A673 (cell line): ENCODE measurements at regions not wholly inside any gene's neighbourhood (a gene's known extent, or its start where the extent isn't known, plus 50 kb on each side); places are given as distances from the start of the nearest gene placed in this dataset.

ENCODE experiments used
- CTCF ChIP-seq: fragments of 300-800, 200-600 bp; sonication (generic); conservative IDR thresholded peaks from 2 replicates; pipeline ENCODE4 v1.5.1; 2017; ENCODE audit warnings: low read depth, mild to moderate bottlenecking, antibody characterized with exemption, low read length, moderate library complexity, mixed read lengths
- EZH2 ChIP-seq: fragments of 200-600 bp; sonication (generic); IDR thresholded peaks from 2 replicates; pipeline ENCODE4 v1.6.1; 2017; ENCODE audit warnings: borderline replicate concordance, low read depth, mild to moderate bottlenecking, mixed read lengths, antibody characterized with exemption, low read length; ENCODE audit not compliant: poor library complexity, severe bottlenecking

DNA sequence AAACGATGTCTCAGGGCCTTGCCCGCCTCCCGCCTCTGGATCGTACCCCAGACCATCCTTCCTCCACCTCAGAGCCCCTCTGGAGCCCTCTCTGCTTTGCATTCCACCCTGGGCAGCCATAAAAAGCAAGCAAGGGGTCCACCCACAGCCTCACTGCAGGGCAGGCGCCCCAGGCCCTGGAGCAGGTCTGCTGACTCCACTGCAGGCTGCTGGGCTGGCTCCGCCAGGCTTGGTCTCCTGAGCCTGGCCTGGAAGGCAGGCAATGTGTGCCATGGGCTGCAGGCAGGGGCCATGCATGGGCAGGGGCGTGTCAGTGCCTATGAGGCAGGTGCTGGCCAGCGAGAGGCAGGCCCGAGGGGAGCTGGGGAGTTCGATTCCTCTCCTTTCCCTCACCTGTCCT is 186.0 kb downstream of the ANKRD30B start:
- TF ChIP-seq CTCF (no peak), EZH2 (no peak)
